SK-N-SH (cell line): ENCODE measurements at regions not wholly inside any gene's neighbourhood (a gene's known extent, or its start where the extent isn't known, plus 50 kb on each side); places are given as distances from the start of the nearest gene placed in this dataset.

ENCODE experiments used
- CTCF ChIA-PET: fragments of 300-600, 350-600 bp; formaldehyde crosslinking; extraction: SDS; loops from one replicate; lab custom pipeline; 2021; lab: Yijun Ruan, JAX
- POLR2A ChIA-PET: fragments of 350-600 bp; sonication (Branson Sonifier 250); formaldehyde crosslinking; extraction: SDS; loops from one replicate; lab custom pipeline; 2020; ENCODE audit warnings: antibody characterized with exemption, inconsistent platforms; lab: Yijun Ruan, JAX
- DNase-seq: peaks from one replicate; pipeline ENCODE4 v3.0.0; 2012
- H2AFZ ChIP-seq: fragments of 200-600 bp; sonication (generic); 2 replicates; pipeline ENCODE4 v1.8.1; 2016; ENCODE audit warnings: antibody characterized with exemption, mild to moderate bottlenecking, low read depth
- H3F3A ChIP-seq: fragments of 200-600 bp; sonication (generic); replicated peaks from 2 replicates; pipeline ENCODE3; 2016; ENCODE audit warnings: antibody characterized with exemption, mild to moderate bottlenecking; ENCODE audit not compliant: insufficient read depth
- H3K27ac ChIP-seq, 2 experiments: fragments of 200-500 bp in 1 of 2; fragments of 200-600 bp in 1 of 2; sonication (Bioruptor generic) in 1 of 2; sonication (generic), shearing (Covaris generic) in 1 of 2; 2 replicates each; pipeline versions ENCODE4 v1.5.1 to v1.6.1; 2014 to 2016; ENCODE audit warnings: low read depth in 2 of 2, inconsistent platforms in 1 of 2, low read length in 1 of 2, mild to moderate bottlenecking in 1 of 2, mixed read lengths in 1 of 2
- H3K27me3 ChIP-seq: fragments of 200-600 bp; sonication (generic), shearing (Covaris generic); 2 replicates; pipeline ENCODE4 v1.6.1; 2016; ENCODE audit warnings: mixed run types; ENCODE audit not compliant: insufficient read depth
- H3K36me3 ChIP-seq, 2 experiments: fragments of 200-500 bp in 1 of 2; fragments of 200-600 bp in 1 of 2; sonication (Bioruptor generic) in 1 of 2; sonication (generic) in 1 of 2; replicated peaks in 1 of 2; 2 replicates each; pipeline versions ENCODE3 to v1.5.1; 2014 to 2016; ENCODE audit warnings: low read length in 1 of 2, mild to moderate bottlenecking in 1 of 2; ENCODE audit not compliant: insufficient read depth in 2 of 2, control insufficient read depth in 1 of 2
- H3K4me1 ChIP-seq, 2 experiments: fragments of 200-500 bp in 1 of 2; fragments of 200-600 bp in 1 of 2; sonication (Bioruptor generic) in 1 of 2; sonication (generic), shearing (Covaris generic) in 1 of 2; 2 replicates each; pipeline versions ENCODE4 v1.5.1 to v1.6.1; 2014 to 2016; ENCODE audit warnings: low read depth in 1 of 2, low read length in 1 of 2, mixed run types in 1 of 2; ENCODE audit not compliant: insufficient read depth in 2 of 2, control insufficient read depth in 1 of 2
- H3K4me2 ChIP-seq: fragments of 200-600 bp; sonication (generic), shearing (Covaris generic); 2 replicates; pipeline ENCODE4 v1.6.1; 2017; ENCODE audit warnings: mixed run types
- H3K4me3 ChIP-seq, 2 experiments: fragments of 200-500 bp in 1 of 2; fragments of 200-600 bp in 1 of 2; sonication (Bioruptor generic) in 1 of 2; sonication (generic), shearing (Covaris generic) in 1 of 2; 2 replicates each; pipeline versions ENCODE4 v1.5.1 to v1.8.1; 2014 to 2016; ENCODE audit warnings: low read depth in 2 of 2, inconsistent platforms in 1 of 2, low read length in 1 of 2, mild to moderate bottlenecking in 1 of 2, mixed read lengths in 1 of 2, moderate library complexity in 1 of 2
- H3K79me2 ChIP-seq: fragments of 200-600 bp; sonication (generic); 2 replicates; pipeline ENCODE4 v1.8.1; 2017; ENCODE audit warnings: mild to moderate bottlenecking; ENCODE audit not compliant: insufficient read depth
- H3K9ac ChIP-seq: fragments of 200-600 bp; sonication (generic); 2 replicates; pipeline ENCODE4 v1.6.1; 2017; ENCODE audit warnings: mixed run types
- H3K9me2 ChIP-seq: fragments of 200-600 bp; sonication (generic); 2 replicates; pipeline ENCODE4 v1.6.1; 2017; ENCODE audit warnings: mixed run types
- H3K9me3 ChIP-seq: fragments of 200-600 bp; sonication (generic); 2 replicates; pipeline ENCODE4 v1.6.1; 2017; ENCODE audit warnings: mixed run types, mild to moderate bottlenecking, moderate library complexity
- H4K20me1 ChIP-seq: fragments of 200-600 bp; sonication (generic); 2 replicates; pipeline ENCODE4 v1.6.1; 2017; ENCODE audit warnings: mild to moderate bottlenecking, mixed run types; ENCODE audit not compliant: insufficient read depth
- ELF1 ChIP-seq: IDR thresholded peaks from 2 replicates; pipeline ENCODE4 v1.4.0; 2012
- EP300 ChIP-seq, 2 experiments: IDR thresholded peaks; 2 replicates each; pipeline versions ENCODE4 v1.4.0 to v1.6.1; 2012; ENCODE audit warnings: borderline replicate concordance in 1 of 2, low read depth in 1 of 2, low read length in 1 of 2
- FOXJ3 ChIP-seq: sonication (generic); formaldehyde crosslinking; IDR thresholded peaks from 2 replicates; pipeline ENCODE4 v1.5.1; 2020; ENCODE audit warnings: mild to moderate bottlenecking, missing genetic modification reagents
- FOXM1 ChIP-seq: IDR thresholded peaks from 2 replicates; pipeline ENCODE4 v1.4.0; 2012; ENCODE audit warnings: low read depth, mild to moderate bottlenecking
- GATA2 ChIP-seq: sonication (generic); formaldehyde crosslinking; IDR thresholded peaks from 2 replicates; pipeline ENCODE4 v1.5.0; 2020; ENCODE audit warnings: mild to moderate bottlenecking, missing genetic modification reagents
- JUND ChIP-seq: IDR thresholded peaks from 2 replicates; pipeline ENCODE4 v1.4.0; 2012
- NFIC ChIP-seq: IDR thresholded peaks from 2 replicates; pipeline ENCODE4 v1.4.0; 2012; ENCODE audit warnings: borderline replicate concordance
- RFX5 ChIP-seq: IDR thresholded peaks from 2 replicates; pipeline ENCODE4 v1.6.1; 2012; ENCODE audit warnings: mild to moderate bottlenecking, improper control_type of control experiment, low read length
- SMC3 ChIP-seq: IDR thresholded peaks from 2 replicates; pipeline ENCODE4 v1.6.1; 2012; ENCODE audit warnings: low read depth, low read length, improper control_type of control experiment
- TAF1 ChIP-seq: IDR thresholded peaks from 2 replicates; pipeline ENCODE4 v1.6.1; 2012; ENCODE audit warnings: low read depth, mild to moderate bottlenecking, low read length, moderate library complexity, borderline replicate concordance
- TCF12 ChIP-seq: IDR thresholded peaks from 2 replicates; pipeline ENCODE4 v1.4.0; 2012
- WGBS: methylation state at CpG from one replicate; pipeline ENCODE4 v1.1.6; 2017; ENCODE audit warnings: low lambda C conversion rate; 5-methylcytosine and 5-hydroxymethylcytosine counted together
- TF ChIP-seq, protein P1 (sequence below): fragments of 200-600 bp; sonication (generic); IDR thresholded peaks from 2 replicates; pipeline ENCODE4 v1.6.1; 2017; ENCODE audit warnings: antibody characterized with exemption, mild to moderate bottlenecking, moderate library complexity
- TF ChIP-seq, protein P2 (sequence below): IDR thresholded peaks from 2 replicates; pipeline ENCODE4 v1.6.1; 2012; ENCODE audit warnings: mild to moderate bottlenecking, low read depth, low read length, moderate library complexity
- TF ChIP-seq, protein P3 (sequence below): IDR thresholded peaks from 2 replicates; pipeline ENCODE4 v1.4.0; 2012; ENCODE audit warnings: low read depth
- TF ChIP-seq, protein P4 (sequence below): IDR thresholded peaks from 2 replicates; pipeline ENCODE4 v1.4.0; 2012; ENCODE audit warnings: low read depth, borderline replicate concordance
- TF ChIP-seq, protein P5 (sequence below): IDR thresholded peaks from 2 replicates; pipeline ENCODE4; 2012
- TF ChIP-seq, protein P6 (sequence below): IDR thresholded peaks from 2 replicates; pipeline ENCODE4 v1.4.0; 2012; ENCODE audit warnings: low read depth, borderline replicate concordance

DNA sequence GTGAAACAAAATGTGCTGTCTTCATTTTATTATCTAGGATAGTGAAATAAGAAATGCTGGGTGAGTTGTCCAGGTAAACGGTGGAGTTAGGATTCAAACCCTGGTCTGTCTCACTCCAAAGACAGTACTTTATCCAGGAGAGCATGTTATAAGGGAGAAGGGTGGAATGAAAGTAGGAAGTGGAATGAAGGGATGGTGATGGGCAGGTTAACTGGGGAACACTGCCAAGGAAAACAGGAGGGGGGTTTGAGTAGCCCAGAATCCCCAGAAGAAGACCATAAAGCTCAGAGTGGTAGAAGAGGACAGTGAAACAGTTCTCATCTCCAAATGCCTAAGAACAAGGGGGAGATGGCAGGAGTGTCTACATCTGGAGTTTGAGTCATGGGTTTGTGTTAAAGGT, 169.0 kb downstream of the BARX2 start:
- H3K27me3 ChIP-seq, result no peaks in the 10 kb centered on the region; the same call in 1 of the 2 replicates
- H3F3A ChIP-seq, result no peaks in the 10 kb centered on the region
- no peaks in the 10 kb centered on the region for H3K79me2 ChIP-seq
- H3K27ac ChIP-seq, result no peak overlapping the region
- H3K4me2 ChIP-seq, result no peak overlapping the region
- WGBS, result 0% methylated on average over 1 of the region's 1 CpG
- no peak for TF ChIP-seq TCF12
- TF ChIP-seq, protein P1, sequence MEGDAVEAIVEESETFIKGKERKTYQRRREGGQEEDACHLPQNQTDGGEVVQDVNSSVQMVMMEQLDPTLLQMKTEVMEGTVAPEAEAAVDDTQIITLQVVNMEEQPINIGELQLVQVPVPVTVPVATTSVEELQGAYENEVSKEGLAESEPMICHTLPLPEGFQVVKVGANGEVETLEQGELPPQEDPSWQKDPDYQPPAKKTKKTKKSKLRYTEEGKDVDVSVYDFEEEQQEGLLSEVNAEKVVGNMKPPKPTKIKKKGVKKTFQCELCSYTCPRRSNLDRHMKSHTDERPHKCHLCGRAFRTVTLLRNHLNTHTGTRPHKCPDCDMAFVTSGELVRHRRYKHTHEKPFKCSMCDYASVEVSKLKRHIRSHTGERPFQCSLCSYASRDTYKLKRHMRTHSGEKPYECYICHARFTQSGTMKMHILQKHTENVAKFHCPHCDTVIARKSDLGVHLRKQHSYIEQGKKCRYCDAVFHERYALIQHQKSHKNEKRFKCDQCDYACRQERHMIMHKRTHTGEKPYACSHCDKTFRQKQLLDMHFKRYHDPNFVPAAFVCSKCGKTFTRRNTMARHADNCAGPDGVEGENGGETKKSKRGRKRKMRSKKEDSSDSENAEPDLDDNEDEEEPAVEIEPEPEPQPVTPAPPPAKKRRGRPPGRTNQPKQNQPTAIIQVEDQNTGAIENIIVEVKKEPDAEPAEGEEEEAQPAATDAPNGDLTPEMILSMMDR, result no peak
- no peak for TF ChIP-seq GATA2 (CRISPR knock-in tag)
- TF ChIP-seq, protein P2, sequence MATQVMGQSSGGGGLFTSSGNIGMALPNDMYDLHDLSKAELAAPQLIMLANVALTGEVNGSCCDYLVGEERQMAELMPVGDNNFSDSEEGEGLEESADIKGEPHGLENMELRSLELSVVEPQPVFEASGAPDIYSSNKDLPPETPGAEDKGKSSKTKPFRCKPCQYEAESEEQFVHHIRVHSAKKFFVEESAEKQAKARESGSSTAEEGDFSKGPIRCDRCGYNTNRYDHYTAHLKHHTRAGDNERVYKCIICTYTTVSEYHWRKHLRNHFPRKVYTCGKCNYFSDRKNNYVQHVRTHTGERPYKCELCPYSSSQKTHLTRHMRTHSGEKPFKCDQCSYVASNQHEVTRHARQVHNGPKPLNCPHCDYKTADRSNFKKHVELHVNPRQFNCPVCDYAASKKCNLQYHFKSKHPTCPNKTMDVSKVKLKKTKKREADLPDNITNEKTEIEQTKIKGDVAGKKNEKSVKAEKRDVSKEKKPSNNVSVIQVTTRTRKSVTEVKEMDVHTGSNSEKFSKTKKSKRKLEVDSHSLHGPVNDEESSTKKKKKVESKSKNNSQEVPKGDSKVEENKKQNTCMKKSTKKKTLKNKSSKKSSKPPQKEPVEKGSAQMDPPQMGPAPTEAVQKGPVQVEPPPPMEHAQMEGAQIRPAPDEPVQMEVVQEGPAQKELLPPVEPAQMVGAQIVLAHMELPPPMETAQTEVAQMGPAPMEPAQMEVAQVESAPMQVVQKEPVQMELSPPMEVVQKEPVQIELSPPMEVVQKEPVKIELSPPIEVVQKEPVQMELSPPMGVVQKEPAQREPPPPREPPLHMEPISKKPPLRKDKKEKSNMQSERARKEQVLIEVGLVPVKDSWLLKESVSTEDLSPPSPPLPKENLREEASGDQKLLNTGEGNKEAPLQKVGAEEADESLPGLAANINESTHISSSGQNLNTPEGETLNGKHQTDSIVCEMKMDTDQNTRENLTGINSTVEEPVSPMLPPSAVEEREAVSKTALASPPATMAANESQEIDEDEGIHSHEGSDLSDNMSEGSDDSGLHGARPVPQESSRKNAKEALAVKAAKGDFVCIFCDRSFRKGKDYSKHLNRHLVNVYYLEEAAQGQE, result no peak
- no peak for TF ChIP-seq SMC3
- TF ChIP-seq EP300 (IDR thresholded peaks at IDR 0.05; ENCODE audit: borderline replicate concordance in 1 of 2, low read depth in 1 of 2, low read length in 1 of 2), result no peak
- no peak for TF ChIP-seq TAF1
- no peak for TF ChIP-seq FOXM1
- TF ChIP-seq, protein P3, sequence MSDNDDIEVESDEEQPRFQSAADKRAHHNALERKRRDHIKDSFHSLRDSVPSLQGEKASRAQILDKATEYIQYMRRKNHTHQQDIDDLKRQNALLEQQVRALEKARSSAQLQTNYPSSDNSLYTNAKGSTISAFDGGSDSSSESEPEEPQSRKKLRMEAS, result no peak
- TF ChIP-seq FOXJ3 (CRISPR knock-in tag), result no peak
- no peak for TF ChIP-seq JUND
- TF ChIP-seq, protein P4, sequence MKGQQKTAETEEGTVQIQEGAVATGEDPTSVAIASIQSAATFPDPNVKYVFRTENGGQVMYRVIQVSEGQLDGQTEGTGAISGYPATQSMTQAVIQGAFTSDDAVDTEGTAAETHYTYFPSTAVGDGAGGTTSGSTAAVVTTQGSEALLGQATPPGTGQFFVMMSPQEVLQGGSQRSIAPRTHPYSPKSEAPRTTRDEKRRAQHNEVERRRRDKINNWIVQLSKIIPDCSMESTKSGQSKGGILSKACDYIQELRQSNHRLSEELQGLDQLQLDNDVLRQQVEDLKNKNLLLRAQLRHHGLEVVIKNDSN, result no peak
- TF ChIP-seq, protein P5, sequence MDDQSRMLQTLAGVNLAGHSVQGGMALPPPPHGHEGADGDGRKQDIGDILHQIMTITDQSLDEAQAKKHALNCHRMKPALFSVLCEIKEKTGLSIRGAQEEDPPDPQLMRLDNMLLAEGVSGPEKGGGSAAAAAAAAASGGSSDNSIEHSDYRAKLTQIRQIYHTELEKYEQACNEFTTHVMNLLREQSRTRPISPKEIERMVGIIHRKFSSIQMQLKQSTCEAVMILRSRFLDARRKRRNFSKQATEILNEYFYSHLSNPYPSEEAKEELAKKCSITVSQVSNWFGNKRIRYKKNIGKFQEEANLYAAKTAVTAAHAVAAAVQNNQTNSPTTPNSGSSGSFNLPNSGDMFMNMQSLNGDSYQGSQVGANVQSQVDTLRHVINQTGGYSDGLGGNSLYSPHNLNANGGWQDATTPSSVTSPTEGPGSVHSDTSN, result no peak
- TF ChIP-seq ELF1, result no peak
- no peak for TF ChIP-seq NFIC
- TF ChIP-seq, protein P6, sequence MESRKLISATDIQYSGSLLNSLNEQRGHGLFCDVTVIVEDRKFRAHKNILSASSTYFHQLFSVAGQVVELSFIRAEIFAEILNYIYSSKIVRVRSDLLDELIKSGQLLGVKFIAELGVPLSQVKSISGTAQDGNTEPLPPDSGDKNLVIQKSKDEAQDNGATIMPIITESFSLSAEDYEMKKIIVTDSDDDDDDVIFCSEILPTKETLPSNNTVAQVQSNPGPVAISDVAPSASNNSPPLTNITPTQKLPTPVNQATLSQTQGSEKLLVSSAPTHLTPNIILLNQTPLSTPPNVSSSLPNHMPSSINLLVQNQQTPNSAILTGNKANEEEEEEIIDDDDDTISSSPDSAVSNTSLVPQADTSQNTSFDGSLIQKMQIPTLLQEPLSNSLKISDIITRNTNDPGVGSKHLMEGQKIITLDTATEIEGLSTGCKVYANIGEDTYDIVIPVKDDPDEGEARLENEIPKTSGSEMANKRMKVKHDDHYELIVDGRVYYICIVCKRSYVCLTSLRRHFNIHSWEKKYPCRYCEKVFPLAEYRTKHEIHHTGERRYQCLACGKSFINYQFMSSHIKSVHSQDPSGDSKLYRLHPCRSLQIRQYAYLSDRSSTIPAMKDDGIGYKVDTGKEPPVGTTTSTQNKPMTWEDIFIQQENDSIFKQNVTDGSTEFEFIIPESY, result no peak
- TF ChIP-seq RFX5, result no peak
- H3K4me3 ChIP-seq, result no peak overlapping the region
- no peaks in the 10 kb centered on the region for H3K9me2 ChIP-seq
- H3K4me1 ChIP-seq, result peaks cover 0 to 7% of the 10 kb centered on the region in 2 experiments; a peak in 1 of 4 replicates
- no peaks in the 10 kb centered on the region for H3K36me3 ChIP-seq
- no peaks in the 10 kb centered on the region for H4K20me1 ChIP-seq
- no peaks in the 10 kb centered on the region for H3K9me3 ChIP-seq
- ChIA-PET POLR2A (no interaction called here), CTCF (interaction anchor here (1.1 kb wide), 1 partner anchor 10 kb away, joined by 4 read pairs; no protein-coding TSS in a partner anchor)
- no peak overlapping the region for H3K9ac ChIP-seq
- DNase-seq, result no peak
- H2AFZ ChIP-seq, result no peak overlapping the region
